MM.1S (cell line): ENCODE measurements at regions not wholly inside any gene's neighbourhood (a gene's known extent, or its start where the extent isn't known, plus 50 kb on each side); places are given as distances from the start of the nearest gene placed in this dataset.

Experiments
- EZH2 ChIP-seq: fragments of 300-600 bp; sonication (generic); optimal IDR thresholded peaks from 2 replicates; pipeline ENCODE3; 2017; ENCODE audit warnings: low read depth, mild to moderate bottlenecking, antibody characterized with exemption, low read length, mixed read lengths
- EZH2phosphoT487 ChIP-seq: fragments of 300-600 bp; sonication (generic); IDR thresholded peaks from 2 replicates; pipeline ENCODE4 v1.6.1; 2018; ENCODE audit warnings: antibody characterized with exemption, low read length
- TF ChIP-seq, protein P1 (sequence below): fragments of 300-600 bp; sonication (generic); IDR thresholded peaks from 2 replicates; pipeline ENCODE4 v1.5.1; 2016; ENCODE audit warnings: antibody characterized with exemption, low read length, mixed read lengths

DNA sequence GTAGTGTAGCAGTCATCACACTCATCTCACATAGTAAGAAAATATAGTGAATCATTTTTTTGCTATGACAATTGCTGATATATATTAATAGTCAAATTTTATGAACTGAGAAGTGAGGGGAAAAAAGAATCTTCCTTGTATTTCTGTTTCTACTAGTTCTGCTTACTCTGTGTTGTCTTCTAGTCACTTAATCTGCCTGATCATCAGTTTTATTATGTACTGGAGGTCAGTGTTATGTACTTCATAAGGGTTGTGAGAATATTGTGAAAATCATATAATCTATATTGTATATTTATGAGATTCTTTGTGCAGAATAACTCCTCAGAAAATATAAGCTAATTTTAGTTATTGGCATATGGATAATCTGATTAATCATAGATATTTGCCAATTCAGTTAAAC, 546.9 kb upstream of the RIOK2 start:
- TF ChIP-seq, protein P1, sequence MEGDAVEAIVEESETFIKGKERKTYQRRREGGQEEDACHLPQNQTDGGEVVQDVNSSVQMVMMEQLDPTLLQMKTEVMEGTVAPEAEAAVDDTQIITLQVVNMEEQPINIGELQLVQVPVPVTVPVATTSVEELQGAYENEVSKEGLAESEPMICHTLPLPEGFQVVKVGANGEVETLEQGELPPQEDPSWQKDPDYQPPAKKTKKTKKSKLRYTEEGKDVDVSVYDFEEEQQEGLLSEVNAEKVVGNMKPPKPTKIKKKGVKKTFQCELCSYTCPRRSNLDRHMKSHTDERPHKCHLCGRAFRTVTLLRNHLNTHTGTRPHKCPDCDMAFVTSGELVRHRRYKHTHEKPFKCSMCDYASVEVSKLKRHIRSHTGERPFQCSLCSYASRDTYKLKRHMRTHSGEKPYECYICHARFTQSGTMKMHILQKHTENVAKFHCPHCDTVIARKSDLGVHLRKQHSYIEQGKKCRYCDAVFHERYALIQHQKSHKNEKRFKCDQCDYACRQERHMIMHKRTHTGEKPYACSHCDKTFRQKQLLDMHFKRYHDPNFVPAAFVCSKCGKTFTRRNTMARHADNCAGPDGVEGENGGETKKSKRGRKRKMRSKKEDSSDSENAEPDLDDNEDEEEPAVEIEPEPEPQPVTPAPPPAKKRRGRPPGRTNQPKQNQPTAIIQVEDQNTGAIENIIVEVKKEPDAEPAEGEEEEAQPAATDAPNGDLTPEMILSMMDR = no peak
- TF ChIP-seq EZH2phosphoT487 = no peak
- TF ChIP-seq EZH2 = no peak
